ENCODE measurements at regions not wholly inside any gene's neighbourhood (a gene's known extent, or its start where the extent isn't known, plus 50 kb on each side); places are given as distances from the start of the nearest gene placed in this dataset.

DNA sequence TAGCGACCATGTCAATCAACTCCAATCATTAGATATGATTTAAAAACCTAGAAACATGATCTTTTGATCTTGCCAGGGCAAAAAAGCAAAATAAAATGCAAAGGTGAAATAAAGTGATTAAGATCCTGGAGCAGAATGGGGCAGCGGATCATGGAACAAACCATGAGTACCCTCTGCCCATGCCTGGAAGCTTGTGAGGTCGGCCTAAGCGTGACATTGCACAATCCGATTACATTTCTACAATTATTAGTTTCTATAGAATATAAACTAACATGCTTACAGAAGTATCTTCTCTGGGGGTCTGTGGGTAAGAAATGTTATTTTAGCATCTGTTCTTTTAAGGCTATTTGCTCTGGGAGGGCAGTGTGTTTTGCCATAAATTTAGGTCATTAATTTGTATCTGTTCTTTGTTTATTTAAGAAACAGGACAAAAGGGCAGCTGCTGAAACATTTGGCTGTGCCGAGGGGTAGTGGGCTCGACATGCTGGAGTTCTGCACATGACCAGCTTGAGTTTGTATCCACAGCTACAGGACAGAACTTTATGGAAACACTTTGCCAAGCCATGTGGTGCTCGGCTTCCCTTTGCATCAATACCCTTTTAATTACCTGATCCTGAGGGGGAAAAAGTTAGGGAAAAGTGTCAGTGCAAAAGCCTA lies 55.9 kb downstream of the ZBTB18 start:
- in situ Hi-C loops (cut with HindIII; ENCODE audit: low sequenced_read_pairs) = no loop called here
- DNase-seq (ENCODE audit: low spot score) = no peak

DNA sequence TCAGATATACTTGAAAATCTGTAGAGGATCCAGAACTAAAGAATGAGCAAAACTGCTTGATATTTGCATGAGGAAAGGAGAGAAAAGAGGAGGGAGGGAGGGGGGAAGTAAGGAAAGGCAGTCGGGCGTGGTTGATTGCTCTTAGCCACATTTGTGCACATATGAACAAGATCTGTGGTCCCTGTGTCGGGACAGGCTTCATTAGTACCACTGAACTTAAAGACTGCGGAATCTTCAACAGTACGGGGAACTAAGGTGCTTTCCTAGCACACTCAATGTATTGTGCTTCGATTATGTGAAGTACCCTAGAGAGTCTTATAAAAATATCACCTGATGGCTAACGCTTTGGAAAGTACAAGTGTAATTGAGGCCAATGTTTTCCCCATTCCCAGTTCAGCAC lies 59.9 kb downstream of the ZBTB18 start:
- in situ Hi-C loops (cut with HindIII; ENCODE audit: low sequenced_read_pairs) = no loop called here
- no peak for DNase-seq (ENCODE audit: low spot score)

DNA sequence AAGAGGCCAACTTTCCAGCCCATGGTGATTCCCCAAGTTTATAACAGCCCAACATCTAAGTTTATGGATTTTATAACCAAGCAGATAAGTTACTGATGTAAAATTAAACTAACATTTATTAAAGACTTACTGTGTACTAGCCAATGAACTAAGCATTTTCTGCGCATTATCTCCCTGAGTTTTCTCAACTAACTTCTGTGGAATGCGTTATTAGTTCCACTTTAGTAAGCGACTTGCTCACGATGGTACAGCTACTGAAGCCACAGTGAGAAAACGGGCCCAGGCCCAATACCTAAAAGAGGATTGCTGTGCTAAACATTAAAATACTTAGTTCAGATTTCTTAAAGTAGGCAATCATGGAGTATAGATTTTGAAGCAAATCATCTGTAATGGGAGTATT lies 61.0 kb downstream of the ZBTB18 start:
- DNase-seq (ENCODE audit: low spot score) = no peak
- in situ Hi-C loops (cut with HindIII; ENCODE audit: low sequenced_read_pairs) = no loop called here

DNA sequence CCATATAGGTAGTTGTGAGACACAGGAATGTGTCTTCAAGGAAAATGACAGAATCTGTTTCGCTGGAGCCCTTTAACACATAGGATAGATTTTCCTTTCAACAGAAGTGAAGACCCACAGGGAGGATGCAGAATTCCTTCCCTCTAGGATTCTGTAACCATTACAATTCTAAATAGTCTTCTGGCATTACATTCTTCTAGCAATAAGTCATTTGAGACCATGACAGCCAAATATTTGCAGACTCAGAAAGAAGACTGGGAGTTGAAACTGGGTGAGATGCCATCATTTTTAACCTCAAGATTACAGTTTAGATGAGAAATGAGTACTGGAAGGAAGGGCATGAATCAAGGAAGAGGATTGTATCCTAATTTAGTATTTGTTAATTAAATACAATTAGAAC lies 61.6 kb downstream of the ZBTB18 start:
- no peak for DNase-seq (ENCODE audit: low spot score)
- in situ Hi-C loops (cut with HindIII; ENCODE audit: low sequenced_read_pairs) = no loop called here

DNA sequence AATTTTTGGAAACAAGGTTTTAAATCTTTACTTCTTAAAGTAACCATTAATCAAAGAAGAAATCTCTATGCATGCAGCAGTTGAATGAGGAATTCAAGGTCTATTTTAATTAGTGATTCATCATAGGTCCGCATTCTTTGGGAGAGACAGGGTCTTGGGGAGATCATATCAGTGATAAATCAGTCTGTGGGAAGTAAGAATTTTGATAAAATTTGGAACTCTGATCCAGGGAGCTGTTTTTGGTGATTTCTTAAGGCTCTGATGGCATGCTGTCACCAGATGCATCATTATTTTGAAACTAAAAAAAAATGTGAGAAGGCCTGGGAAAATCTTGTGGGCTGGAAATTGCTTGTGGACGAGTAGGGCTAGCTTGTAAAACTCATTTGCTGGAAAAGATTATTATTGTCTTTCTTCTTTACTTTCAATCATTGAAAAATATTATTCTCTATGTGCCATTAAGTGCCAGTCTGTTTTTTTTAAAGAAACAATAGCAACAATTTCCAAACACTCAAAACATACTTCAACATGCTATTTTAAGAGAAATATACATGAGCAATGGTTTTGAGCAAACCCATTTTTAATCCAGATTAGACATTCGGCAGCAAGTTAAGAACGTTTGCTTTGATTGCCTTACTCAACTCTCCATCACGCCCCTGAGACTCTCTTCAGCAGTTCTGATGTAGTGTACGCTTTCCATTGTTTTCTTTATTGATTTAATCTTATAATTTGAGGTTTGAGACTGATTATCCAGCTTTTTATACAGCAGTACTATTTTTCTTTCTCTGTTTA lies 62.6 kb downstream of the ZBTB18 start:
- no peak for DNase-seq (ENCODE audit: low spot score)
- in situ Hi-C loops (cut with HindIII; ENCODE audit: low sequenced_read_pairs) = no loop called here

- DNase-seq (ENCODE audit: low spot score) = no peak
- in situ Hi-C loops (cut with HindIII; ENCODE audit: low sequenced_read_pairs) = no loop called here
Observed at GRCh38 chr1:244114892-244115291, 63.8 kb downstream of the ZBTB18 start.

DNA sequence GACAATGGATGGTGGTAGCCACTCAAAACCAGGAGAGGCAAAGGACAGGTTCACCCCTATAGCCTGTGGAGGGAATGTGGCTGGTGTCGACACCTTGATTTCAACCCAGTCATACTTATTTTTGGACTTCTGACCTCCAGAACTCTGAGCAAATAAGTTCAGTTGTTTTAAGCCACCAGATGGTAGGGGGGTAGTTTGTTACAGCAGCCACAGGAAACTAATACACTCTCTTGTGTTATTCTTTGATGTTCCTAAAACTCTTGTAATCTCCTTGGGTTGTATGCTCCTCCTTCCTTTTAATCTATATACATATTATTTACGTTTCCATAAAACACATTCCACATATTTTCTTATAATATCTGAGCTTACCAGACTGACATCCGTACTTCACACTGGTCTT lies 65.9 kb downstream of the ZBTB18 start:
- no peak for DNase-seq (ENCODE audit: low spot score)
- in situ Hi-C loops (cut with HindIII; ENCODE audit: low sequenced_read_pairs) = no loop called here

DNA sequence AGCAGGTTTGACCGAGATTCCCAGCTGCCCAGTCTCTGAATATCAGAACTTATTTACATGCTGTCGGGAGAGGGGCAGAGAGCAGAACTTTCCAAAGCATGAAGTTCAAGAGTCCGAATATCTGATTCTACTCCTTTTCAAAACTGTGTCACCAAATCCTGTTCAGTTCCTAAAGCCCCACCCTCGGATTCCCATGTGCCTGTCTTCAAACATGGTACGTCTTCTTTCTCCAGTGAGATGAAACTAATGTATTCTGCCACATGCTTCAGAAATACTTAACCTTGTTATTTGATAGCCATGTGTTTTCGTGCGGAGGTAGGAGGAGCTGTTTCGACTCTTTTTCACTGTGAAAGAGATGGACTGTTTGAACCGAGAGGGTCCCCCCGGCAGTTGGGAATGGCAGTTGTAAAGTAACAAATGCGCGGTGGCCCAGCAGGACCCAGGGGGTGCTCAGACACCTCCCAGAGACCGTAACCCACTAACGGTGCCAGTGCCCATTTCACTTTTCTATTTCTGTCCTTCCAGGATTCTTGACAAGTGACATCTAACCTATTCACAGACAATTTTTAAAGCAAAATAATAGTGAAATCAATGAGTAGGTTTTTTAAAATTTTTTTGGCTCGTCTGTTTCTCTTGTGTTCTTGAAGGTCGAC lies 67.2 kb downstream of the ZBTB18 start:
- in situ Hi-C loops (cut with HindIII; ENCODE audit: low sequenced_read_pairs) = no loop called here
- DNase-seq (ENCODE audit: low spot score) = peak; percentile 66

- no peak for DNase-seq (ENCODE audit: low spot score)
- in situ Hi-C loops (cut with HindIII; ENCODE audit: low sequenced_read_pairs) = no loop called here
Observed at GRCh38 chr1:244128591-244129383, 77.7 kb downstream of the ZBTB18 start.

DNA sequence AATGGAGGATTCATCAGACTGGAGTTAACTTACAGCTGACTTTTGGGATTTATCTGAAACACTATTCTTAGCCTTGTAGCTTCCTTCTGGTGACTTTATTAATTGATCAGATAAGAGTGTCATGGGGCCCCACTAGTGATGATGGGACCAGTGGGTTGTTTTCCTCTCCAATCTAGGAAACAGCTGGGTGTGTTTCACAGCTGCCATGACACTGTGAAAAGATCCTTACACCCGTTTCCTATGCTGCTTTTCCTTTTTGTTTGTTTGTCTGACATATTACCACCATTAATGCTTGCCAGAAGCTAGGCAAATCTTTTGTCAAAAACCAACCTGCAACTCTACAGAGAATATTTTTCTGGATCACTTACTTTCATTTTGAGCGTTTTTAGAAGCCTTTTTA lies 86.2 kb downstream of the ZBTB18 start:
- in situ Hi-C loops (cut with HindIII; ENCODE audit: low sequenced_read_pairs) = no loop called here
- no peak for DNase-seq (ENCODE audit: low spot score)

DNA sequence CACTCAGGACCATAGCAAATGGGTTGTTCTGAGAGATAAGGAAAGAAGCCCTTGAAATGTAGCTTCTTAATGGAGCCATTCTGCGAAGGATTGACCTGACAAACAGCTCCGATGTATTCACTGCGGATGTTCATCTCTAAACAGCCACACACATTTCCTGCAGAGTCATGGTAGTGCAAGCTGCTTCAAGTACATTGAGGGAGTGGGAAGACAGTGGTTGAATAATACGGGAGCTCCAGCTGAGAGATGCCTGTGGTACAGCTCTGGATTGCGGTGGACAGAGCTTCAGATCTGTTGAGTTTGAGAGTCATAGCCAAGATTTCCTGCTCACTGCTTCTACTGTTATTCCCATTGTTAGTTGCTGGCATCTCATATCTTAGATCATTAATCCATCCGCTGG lies 86.6 kb downstream of the ZBTB18 start:
- DNase-seq (ENCODE audit: low spot score) = no peak
- in situ Hi-C loops (cut with HindIII; ENCODE audit: low sequenced_read_pairs) = no loop called here

DNA sequence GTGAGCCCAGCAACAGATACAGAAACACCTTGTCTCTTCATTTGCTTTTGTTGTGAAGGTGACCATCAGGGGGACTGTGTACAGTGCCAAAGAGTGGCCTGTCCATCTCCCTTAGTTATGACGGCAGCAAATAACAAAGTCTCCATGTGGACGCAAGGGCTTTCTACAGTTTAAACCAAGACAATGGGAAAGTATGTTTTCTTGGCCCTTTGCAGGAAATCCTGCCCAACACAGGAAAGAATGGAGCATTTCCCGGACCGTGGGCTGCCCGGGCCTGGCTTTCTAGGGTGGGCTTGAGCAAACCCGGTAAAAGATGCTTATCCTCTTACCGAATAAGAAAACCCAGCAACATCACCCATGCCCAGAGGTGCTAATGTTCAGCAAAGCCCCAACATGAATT lies 87.3 kb downstream of the ZBTB18 start:
- no peak for DNase-seq (ENCODE audit: low spot score)
- in situ Hi-C loops (cut with HindIII; ENCODE audit: low sequenced_read_pairs) = no loop called here

GRCh38 chr1:244139655-244140054 lies 88.6 kb downstream of the ZBTB18 start:
- DNase-seq (ENCODE audit: low spot score) = no peak
- in situ Hi-C loops (cut with HindIII; ENCODE audit: low sequenced_read_pairs) = no loop called here

- in situ Hi-C loops (cut with HindIII; ENCODE audit: low sequenced_read_pairs) = no loop called here
- no peak for DNase-seq (ENCODE audit: low spot score)
Observed at GRCh38 chr1:244140420-244140819, 89.3 kb downstream of the ZBTB18 start.

GRCh38 chr1:244144053-244144452 lies 93.0 kb downstream of the ZBTB18 start:
- no peak for DNase-seq (ENCODE audit: low spot score)
- in situ Hi-C loops (cut with HindIII; ENCODE audit: low sequenced_read_pairs) = no loop called here

GRCh38 chr1:244150071-244150470 lies 99.0 kb downstream of the ZBTB18 start:
- in situ Hi-C loops (cut with HindIII; ENCODE audit: low sequenced_read_pairs) = no loop called here
- DNase-seq (ENCODE audit: low spot score) = no peak

DNA sequence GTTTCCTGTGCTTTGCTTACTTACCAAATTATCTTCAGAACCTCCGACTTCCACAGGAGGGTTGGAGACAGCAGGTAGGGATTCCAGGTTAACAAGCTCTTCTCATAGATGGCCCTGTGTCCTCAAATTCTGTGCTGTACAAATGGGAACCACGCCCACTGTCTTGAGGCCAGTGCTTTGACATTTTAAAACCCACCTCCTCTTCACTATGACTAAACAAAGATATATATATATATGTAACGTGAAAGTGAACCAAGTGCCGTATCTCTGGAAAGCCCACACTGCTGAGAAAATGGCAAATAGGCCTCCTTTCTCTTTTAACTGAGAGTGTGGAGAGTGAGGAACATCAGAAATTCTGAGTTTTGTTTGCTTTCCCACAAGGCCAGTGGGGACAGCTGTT lies 99.6 kb downstream of the ZBTB18 start:
- DNase-seq (ENCODE audit: low spot score) = no peak
- in situ Hi-C loops (cut with HindIII; ENCODE audit: low sequenced_read_pairs) = no loop called here

GRCh38 chr1:244151537-244151936 lies 100.5 kb downstream of the ZBTB18 start:
- in situ Hi-C loops (cut with HindIII; ENCODE audit: low sequenced_read_pairs) = no loop called here
- no peak for DNase-seq (ENCODE audit: low spot score)

DNA sequence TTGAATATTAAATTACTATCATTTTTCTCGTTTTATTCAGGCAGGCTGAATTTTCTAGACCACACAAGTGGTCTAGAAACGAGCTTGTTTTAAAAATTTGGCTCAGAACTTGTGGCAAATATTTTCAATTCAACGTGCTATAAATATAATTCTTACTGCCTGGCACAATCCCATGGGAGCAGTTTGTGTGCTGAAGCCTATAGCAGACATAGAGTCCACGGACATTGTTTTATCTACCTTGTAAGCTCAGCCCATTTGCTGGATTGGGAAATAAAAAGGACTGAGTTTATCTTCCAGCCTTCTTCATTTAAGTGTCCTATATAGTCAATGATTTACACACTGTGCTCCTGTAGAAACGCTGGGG lies 103.4 kb downstream of the ZBTB18 start:
- DNase-seq (ENCODE audit: low spot score) = no peak
- in situ Hi-C loops (cut with HindIII; ENCODE audit: low sequenced_read_pairs) = no loop called here
